Breast epithelium (tissue), 3 donors: ENCODE measurements at regions not wholly inside any gene's neighbourhood (a gene's known extent, or its start where the extent isn't known, plus 50 kb on each side); places are given as distances from the start of the nearest gene placed in this dataset.

ENCODE experiments used
- CTCF ChIP-seq, 3 donors: fragments of 450-650 bp; IDR thresholded peaks; one replicate each; pipeline ENCODE4 v1.5.1; 2016 to 2017; ENCODE audit warnings: antibody characterized with exemption in 3 of 3, mild to moderate bottlenecking in 3 of 3, moderate library complexity in 3 of 3
- POLR2A ChIP-seq: fragments of 450-650 bp; IDR thresholded peaks from one replicate; pipeline ENCODE4 v1.6.1; 2016; ENCODE audit warnings: antibody characterized with exemption, mild to moderate bottlenecking, moderate library complexity
- POLR2AphosphoS5 ChIP-seq, 3 donors: sonication (generic); formaldehyde crosslinking; IDR thresholded peaks; one replicate each; pipeline ENCODE4 v1.6.1; 2017; ENCODE audit warnings: antibody characterized with exemption in 3 of 3

GRCh38 chr9:519579-519978 lies 304.9 kb downstream of the DOCK8 start:
- TF ChIP-seq CTCF (IDR thresholded peaks at IDR 0.05) (no peak), POLR2A (no peak), POLR2AphosphoS5 (IDR thresholded peaks at IDR 0.05) (no peak)
